HG02678 (cell line): ENCODE measurements at regions not wholly inside any gene's neighbourhood (a gene's known extent, or its start where the extent isn't known, plus 50 kb on each side); places are given as distances from the start of the nearest gene placed in this dataset.

Source experiments
- ATAC-seq: cut with Tn5 transposase; IDR thresholded peaks from one replicate; pipeline ENCODE4 v1.9.1; 2021; ENCODE audit warnings: mild to moderate bottlenecking, moderate library complexity; ENCODE audit not compliant: unreplicated experiment

DNA sequence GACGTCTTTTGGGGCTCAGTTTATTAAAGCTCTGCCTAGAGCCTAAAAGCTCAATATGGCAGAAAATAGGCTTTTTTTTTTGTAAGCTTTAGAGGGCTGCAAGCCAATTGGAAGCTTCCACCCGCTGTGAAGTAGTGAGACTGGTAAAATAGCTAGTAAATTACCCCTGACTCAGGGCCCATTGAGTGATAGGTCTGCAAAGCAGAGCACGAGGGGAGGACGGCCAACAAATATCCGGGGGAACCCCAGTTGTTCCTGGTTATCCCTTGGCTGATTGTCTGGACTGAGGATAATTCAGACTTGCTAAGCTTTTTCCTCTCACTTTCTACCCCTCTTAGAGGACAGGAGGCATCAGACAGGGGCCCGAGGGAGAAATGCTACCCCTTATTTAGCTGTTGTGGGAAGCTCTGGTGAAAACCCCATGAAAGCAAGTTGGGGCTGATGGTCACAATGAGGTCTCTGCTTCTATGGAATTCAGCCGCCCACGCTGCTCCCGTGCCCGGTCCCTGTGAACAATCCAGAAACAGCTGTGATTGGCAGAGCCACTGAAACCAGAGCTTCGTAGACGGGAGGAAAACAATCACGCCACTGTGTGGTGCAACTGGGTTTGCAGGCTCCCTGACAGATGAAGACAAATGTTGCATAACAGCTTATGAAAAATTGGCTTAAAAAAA lies 141.9 kb upstream of the LGALSL start:
- ATAC-seq: no peak

DNA sequence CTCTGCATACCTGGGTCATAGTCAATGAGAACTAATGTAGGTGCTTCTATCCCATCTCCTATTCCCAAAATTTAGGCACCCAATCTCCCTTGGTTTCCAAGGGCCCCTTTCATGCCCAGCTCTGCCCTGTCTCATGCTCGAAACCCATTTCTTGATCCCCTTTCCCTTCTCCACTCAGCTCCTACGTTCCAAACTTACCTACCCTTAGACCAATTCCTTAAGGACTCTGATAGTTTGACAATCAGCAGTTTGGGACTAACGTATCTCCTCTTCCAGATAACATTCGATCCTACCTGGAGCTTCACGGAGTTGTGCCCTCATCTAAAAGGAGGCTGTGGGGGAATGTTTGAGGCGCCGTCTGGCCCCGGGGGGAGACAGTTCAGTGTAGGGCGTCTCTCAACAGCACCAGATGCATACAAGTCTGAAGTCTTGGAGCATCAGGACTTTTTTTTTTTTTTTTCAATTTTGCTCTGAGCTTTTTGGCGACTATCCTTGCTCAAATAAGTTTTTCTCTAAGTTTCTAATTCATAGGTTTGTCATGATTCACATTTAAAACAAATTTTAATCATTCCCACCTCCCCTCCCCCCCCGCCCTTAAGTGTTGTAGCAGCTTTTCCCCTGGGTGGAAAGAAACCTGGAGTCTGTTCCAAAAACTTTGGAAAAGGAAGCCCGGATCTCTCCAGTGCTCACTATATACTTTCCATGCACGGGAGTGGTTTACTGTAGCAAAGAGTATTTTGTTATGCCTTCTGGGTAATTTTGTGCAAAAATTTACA lies 141.2 kb upstream of the LGALSL start:
- ATAC-seq: no peak

DNA sequence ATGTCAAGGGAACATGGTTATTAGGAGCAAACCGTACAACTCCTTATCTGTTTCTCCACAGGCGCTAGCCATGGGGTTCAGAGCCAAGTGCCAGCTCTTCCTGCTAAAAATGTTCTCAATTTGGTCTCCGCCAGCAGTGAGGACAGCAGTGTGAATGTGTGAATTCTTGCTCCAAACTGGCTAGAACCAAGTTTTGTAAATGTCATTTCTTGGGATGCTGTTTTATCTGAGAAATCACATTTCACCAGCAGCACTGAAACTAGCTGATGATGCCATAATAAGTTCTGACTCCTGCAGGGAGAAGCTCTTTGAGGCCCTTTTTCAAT lies 140.6 kb upstream of the LGALSL start:
- no peak for ATAC-seq

DNA sequence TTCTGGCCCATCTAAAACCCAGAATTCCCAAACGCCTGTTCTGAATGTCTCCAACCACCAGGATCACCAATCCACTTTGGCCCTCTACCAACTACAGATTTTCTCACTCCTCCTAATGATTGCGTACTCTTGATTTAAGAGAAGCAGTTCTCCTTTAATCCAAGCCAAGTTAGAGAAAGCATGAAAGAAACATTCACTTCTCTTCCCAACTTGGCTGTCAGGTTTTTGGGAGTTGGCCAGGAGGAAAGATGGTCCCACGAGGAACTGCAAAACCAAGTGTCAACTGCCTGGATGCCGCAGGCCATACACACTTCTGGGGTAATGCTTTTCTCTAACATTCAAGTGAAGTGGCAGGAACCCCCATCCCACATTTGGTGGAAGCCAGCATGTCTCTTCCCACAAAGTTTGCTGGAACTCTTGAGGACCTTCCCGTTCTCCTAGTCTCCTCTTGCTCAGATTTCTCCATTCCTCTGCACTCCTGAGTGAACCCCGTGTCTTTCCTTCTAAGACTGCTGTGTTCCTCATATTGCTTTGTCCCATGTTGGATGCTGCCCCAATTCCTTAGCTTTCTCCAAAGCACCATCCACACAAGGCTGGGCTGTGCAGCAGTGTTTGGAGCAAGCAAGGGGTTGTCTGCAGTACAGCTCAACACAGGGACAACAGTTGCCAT lies 138.5 kb upstream of the LGALSL start:
- ATAC-seq: no peak

DNA sequence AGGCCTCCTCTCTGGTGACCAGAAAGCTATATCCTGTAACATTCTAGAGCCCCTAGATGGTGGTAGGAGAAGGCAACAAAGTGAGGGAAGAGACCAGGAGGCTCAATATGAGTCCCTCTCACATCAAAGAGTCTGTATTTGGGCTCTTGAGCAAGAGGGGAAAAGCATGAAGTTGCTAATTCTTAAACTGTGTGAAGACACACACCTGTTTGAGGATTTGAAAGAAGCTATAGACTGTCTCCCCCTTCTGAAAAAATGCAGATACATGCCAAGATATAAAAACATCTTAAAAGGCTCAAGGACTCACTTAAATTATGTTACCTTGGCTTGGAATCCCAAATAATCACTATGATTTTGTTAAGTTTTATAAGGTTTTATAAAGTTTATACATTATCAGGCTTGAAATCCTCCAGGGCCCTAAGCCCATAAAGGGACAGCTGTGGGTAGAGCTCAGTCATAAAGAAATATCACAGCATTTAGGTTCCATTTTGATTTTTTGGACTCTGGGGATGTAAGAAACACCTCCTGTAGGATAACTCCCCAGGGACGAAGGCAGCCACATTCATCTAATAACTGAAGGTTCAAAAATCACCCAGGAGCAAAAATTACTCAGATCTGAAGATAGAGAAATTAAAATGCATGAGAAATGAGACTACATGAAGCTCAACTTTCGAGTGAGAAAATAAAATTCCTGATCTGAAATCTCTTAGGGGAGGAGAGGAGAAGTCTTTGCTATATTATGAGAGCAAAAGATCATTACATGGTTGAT lies 136.1 kb upstream of the LGALSL start:
- ATAC-seq: peak; percentile 49

DNA sequence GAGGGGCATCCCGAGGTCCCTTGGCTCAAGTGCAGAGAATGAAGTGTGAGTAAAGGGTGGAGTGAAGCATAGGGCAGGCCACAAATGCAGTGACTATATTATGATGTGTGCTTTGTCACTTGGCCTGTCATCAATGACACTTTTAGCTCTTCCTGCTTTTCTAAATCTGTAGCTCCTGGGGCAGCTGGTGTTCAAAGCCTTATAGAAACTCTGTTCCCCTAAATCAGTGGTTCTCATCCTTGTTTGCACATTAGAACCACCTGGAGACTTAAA lies 135.6 kb upstream of the LGALSL start:
- peak; percentile 29 for ATAC-seq

DNA sequence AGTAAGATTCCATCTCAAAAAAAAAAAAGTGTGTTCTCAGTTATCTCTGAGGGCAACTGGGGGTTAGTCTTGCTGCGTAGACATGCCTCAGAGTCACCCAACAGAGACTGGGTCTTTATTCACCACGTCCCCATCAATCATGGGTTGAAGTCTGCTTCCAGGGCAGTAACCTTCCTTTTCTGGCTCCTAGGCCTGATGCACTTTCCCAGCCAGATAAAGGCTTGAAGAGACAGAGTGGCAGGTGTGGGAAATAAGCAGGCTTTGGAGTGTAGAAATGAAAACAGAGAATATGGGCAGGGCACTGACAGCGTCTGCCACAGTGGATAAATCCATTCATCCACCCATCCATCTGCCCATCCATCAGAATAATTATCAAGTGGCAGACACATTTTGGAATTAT lies 134.1 kb upstream of the LGALSL start:
- ATAC-seq: no peak

DNA sequence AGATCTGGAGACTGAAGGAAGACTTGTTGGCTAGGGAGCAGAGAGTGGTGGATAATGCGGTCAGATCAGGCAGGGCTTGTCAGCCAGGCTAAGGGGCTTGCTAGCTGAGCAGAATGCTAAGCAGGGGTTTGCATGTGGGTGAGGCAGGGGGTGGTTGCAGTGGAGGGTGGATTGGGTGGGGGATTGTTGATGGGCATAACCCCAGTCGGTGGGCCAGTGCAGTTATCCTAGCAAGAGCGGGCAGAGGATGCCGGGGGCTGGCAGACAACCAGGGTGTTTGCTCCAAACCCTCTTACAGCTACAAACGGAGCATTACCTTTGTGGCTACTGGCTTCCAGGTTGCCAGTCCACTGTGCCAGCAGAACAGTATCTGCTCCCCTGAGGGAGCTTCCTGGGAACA lies 131.5 kb upstream of the LGALSL start:
- no peak for ATAC-seq

DNA sequence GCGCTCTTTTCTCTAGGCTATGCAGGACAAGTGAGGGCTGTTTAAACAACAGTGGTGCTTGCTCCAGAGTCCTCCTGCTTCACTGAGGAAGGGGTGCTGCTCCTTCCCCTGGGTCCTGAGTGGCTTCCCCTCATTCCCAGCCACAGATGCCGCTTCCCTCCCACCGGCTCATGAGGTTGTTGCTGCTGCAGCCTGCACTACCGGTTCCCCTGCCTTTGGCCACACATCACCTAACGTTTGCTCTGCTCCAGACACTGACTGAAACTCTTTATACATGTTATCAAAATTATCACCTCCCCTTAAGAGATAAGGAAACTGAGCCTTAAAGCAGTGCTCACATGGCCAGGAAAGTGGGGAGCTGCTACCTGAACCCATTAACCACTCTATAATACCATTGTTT lies 130.8 kb upstream of the LGALSL start:
- ATAC-seq: no peak

DNA sequence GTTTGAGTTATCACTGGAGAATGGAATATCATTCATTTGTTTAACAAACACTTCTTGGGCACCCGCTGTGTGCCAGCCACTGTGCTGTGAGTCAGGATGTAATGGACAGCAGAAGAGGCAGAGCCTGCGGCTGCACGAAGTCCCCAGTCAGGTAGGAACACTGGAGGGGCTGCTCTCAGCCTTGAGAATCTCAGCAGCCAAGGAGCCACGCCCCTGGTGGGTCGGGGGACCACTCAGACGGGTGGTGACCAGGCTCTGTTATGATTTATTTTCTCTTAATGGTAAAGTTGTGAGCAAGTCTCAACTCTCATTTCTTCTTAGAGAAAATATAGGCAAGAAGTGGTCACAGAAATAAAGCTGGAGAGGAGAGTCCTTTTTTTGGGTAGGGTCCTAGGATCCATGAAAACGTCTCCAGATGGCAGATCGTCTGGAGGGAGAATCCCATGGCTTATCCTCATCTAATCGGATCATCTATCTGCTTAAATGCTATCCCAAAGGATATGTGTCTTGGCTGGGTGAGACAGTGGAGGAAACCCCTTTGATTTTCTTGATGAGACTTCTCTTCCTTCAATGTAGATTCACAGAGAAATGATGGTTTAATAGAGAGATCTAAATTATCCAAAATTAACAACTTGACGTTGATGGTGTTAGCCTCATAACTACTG lies 129.1 kb upstream of the LGALSL start:
- ATAC-seq: no peak

DNA sequence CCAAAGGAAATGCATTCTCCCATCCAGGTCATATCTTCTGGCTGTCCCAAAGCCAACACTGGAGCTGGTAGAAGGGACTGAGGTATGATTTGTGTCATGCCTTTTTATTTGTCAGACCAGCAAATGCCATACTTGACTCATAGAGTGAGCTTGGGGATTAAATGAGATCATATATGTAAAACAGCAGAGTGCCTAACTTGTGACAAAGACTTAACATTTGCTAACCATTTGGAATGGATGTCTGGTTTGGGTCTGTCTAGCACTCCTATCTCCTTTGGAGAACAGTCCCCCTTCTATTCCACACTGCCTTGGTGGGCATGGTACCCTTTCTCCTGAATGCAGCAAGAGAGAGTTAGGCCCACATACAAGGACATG lies 128.5 kb upstream of the LGALSL start:
- no peak for ATAC-seq

DNA sequence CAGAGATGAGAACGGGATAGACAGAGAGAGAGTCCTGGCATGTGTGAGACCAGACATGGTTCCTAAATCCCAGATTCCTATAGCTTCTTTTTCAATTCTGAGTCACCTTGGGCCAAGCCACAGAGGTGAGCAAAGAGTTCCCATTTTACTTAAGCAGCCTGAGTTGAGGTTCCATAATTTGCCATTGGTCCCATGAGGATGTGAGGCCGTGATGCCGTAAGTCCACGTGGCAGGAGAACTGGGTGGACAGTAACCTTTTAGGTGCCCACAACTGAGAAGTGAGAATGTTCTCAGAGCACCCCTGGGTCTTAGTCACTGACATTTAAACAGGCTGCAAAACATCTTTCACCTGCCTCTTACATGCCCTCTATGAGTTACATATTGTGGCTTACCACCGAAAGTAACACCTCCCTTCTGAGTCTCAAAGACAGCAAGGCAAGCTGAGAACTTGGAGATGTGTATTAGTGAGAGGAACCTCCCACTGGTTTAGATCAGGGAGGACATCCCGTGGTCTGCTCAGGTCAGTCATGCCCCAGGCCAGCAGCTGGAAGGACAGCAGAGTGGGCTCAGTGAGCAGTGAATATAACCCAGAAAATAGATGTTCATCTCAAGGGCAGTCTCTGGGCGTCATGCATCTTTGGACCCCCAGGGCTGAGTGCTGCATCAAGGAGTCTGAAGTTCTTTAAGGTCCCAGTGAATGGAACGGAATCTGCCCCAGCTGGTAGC lies 127.9 kb upstream of the LGALSL start:
- ATAC-seq: peak; percentile 87

DNA sequence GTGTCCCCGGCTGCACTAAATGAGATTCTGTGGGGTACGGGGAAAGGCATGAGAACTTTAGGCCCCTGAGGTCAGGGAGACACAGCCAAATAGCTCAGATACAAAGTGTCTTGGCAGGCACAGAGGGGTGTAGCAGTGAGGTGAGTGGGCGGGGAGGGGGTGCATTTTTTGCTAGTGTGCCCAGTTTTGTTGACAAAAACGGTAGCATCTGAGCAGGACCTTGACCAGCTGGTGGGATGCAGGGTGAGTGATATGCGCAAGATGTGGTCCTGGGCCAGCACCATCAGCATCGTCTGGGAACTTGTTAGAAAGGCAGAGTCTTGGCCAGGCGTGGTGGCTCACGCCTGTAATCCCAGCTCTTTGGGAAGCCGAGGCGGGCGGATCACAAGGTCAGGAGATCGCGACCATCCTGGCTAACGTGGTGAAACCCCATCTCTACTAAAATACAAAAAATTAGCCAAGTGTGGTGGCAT lies 127.3 kb upstream of the LGALSL start:
- no peak for ATAC-seq

DNA sequence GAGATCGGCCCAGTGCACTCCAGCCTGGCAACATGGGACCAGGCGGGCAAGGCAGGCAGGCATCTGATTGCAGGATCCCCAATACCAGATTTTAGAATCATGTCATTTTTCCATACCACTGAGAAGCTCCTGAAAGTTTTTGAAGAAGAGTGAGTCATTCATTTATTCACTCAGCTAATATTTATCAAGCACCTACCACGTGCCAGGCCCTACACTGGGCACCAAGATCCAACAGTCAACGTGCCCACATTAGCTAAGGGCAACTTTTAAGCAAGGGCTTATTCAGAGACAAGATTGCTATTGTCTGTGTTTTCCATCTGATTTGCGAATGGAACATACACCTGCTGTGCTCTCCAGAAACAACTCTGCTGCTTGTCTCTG lies 126.8 kb upstream of the LGALSL start:
- no peak for ATAC-seq

DNA sequence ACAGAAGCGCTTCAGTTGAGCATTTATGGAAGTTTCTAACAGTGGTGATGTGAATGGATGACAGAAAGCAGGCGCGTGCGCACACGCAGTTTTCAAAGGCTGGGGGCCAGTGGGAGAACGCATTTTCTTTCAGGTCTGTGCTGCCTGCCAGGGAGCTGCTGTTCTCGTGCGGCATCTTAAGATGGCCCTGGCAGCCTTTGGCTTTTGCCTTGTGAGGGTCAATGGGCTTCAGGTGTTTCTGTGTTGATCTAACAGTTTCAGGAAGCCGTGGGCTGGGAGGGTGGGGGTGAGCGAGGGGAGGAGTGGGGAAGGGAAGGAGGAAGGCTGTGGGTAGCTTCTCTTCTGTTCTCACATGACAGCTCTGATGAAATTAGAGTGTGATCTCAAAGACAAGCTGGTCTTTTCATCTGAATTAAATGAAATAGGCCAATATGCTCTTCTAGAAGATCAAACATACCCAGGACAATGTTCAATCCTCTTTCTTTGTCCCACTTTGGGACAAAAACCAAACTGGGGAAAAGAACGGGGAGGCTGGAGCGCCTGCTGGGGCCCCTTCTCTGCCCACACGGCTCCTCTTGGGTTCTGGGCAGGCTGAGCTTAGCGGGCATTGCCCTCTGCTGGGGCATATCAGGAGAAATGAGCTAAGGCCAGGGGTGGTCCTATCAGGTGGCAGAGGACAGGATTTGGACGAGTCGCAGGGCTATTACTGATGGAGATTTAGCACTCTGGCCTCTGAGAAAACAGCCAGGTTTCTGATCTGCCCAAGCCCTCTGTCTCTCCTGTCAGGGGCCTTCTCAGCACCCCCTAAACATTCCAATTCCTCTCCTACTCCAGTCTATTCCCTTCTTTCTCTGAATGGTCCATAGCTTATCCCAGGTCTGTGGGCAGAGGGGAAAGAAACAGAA lies 126.2 kb upstream of the LGALSL start:
- peak; percentile 19 for ATAC-seq

DNA sequence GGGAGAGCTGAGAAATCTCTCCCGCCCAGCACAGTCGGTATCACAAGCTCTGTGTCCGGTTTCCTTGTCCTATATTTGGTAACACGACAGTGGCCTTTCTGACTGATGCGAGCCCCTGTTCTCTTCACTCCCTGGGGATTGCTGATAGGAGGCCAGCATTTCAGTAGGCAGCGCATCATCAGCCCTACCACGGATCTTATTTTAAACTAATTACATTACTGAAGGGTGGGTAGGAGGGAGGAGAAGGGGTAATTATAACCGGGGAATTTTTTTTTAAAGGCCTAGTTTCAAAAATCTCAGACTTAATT lies 125.6 kb upstream of the LGALSL start:
- ATAC-seq: no peak

DNA sequence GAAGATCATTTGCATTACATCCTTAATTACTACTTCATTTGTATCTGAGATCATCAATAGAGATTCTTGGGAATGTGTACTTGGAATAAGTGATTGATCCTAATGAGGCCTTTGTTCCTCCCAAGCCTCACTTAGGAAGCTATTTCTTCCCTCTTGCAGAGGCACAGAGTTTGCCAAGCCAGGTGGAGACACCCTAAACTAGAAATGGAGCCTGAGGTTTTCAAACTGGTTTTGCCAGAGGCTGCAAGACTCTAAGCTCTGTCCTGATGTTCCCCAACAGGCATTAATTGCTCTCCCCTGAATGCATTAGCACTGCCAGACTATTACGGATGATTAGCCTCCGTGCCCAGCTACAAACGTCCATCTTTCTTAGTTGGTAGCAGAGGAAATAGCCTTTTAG lies 125.2 kb upstream of the LGALSL start:
- ATAC-seq: no peak

DNA sequence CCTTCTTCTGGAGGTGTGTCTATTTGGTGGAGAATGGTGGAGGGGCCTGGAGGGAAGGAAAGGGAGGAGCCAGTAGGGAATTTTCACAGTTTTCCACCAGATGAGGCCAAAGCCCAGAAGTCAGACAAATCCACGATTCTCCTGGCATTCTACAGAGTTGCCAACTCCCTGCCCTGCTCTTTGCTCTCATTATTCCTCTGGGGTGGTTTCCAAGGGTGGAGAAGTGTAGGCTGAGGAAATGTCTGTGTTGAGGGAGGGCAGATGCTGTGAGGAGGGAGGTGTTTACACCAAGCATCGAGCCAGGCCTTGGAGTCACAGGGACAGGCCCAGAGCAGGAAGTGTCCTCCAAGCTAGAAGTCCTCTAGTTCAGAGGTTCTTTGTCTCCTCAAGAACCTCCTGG lies 124.1 kb upstream of the LGALSL start:
- no peak for ATAC-seq

DNA sequence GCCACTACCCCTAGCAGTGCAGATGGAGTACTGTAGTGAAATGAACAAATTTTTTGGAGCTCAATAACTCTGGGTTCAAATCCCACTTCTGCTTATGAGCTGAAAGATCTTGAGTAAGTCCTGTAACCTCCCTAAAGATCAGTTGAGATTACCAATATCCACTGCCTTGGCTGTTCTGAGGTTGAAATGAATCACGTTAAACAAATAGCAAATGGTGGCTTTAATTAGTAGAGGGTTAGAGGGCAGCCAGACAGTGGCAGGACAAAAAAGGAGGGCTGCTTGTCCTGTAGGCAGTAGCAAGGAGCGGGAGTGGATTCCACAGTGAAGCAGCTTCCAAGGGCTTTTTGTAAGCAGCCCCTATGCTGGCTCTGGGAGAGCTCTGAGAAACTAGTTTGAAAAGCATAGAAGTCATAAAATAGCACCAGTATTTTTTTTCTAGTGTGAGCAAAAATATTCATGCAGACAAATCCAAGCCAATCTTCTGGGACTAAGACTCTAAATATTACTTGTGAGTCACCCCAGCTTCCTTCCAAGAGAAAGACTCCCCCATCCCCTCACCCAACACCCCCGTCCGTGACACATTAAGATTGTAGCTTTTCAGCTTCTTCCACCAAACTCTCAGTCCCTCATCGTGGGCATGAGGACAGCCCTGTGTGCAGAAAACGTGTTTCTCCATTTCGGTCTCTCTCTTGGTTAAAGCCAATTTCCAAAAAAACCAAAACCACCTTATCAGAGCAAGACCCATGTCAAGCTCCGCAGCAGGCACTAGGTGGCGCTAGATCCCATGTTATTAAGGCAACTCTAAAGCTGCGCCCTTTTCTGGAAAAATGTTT lies 123.5 kb upstream of the LGALSL start:
- no peak for ATAC-seq
